ENCODE measurements at regions not wholly inside any gene's neighbourhood (a gene's known extent, or its start where the extent isn't known, plus 50 kb on each side); places are given as distances from the start of the nearest gene placed in this dataset.

DNA sequence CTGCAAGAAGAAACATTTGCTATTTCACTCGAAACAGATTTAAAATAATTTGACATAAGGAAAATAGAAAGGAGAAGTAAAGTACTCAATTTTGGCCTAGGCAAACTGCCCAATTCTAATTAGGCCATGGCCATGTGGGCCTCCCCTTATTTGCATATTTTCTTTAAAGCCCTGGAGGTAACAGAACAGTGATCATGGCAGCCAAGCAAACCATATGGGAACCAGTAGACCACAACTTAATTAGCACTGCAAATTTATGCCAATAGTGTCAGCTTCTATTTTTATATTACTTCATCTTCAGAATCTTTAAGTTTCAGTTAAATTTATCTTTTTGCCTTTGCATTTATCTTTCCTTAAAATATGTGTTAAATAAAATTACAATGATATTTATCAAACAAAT is 63.3 kb upstream of the THSD7A start:
- Histone ChIP-seq H4K20me1 (ENCODE audit: insufficient read depth) (no peaks in the 10 kb centered on the region), H2AFZ (no peak overlapping the region), H3K4me1 (replicated peaks; ENCODE audit: insufficient read depth) (no peaks in the 10 kb centered on the region), H3F3A (ENCODE audit: insufficient read depth, low read depth) (no peaks in the 10 kb centered on the region), H3K79me2 (ENCODE audit: low read depth) (no peaks in the 10 kb centered on the region), H3K4me2 (no peak overlapping the region), H3K9me2 (ENCODE audit: insufficient read depth) (no peaks in the 10 kb centered on the region; the same call in 1 of the 2 replicates), H3K9me3 (ENCODE audit: insufficient read depth, low read depth) (no peaks in the 10 kb centered on the region), H3K27me3 (ENCODE audit: insufficient read depth, low read depth) (no peaks in the 10 kb centered on the region), H3K27ac (no peak overlapping the region), H3K36me3 (ENCODE audit: low read depth) (no peaks in the 10 kb centered on the region), H3K4me3 (no peak overlapping the region)
- intact Hi-C loops (cut with micrococcal nuclease; ENCODE audit: unreplicated experiment) = no loop called here
- CTCF ChIA-PET = no interaction called here
- POLR2A ChIA-PET (ENCODE audit: unreplicated experiment) = no interaction called here
- no TSS peak for BruUV-seq (replicated peaks)
- no peak for DNase-seq
- TF ChIP-seq, protein P1, sequence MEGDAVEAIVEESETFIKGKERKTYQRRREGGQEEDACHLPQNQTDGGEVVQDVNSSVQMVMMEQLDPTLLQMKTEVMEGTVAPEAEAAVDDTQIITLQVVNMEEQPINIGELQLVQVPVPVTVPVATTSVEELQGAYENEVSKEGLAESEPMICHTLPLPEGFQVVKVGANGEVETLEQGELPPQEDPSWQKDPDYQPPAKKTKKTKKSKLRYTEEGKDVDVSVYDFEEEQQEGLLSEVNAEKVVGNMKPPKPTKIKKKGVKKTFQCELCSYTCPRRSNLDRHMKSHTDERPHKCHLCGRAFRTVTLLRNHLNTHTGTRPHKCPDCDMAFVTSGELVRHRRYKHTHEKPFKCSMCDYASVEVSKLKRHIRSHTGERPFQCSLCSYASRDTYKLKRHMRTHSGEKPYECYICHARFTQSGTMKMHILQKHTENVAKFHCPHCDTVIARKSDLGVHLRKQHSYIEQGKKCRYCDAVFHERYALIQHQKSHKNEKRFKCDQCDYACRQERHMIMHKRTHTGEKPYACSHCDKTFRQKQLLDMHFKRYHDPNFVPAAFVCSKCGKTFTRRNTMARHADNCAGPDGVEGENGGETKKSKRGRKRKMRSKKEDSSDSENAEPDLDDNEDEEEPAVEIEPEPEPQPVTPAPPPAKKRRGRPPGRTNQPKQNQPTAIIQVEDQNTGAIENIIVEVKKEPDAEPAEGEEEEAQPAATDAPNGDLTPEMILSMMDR (conservative IDR thresholded peaks at IDR 0.05) = no peak
- TF ChIP-seq EZH2 (IDR thresholded peaks at IDR 0.05; ENCODE audit: low read depth) = no peak

- Histone ChIP-seq H3K4me3 (no peak overlapping the region), H4K20me1 (ENCODE audit: insufficient read depth) (no peaks in the 10 kb centered on the region), H3K27me3 (ENCODE audit: insufficient read depth, low read depth) (no peaks in the 10 kb centered on the region), H3K79me2 (ENCODE audit: low read depth) (no peaks in the 10 kb centered on the region), H3F3A (ENCODE audit: insufficient read depth, low read depth) (no peaks in the 10 kb centered on the region), H3K36me3 (ENCODE audit: low read depth) (no peaks in the 10 kb centered on the region), H3K9me2 (ENCODE audit: insufficient read depth) (no peaks in the 10 kb centered on the region), H2AFZ (no peak overlapping the region), H3K9me3 (ENCODE audit: insufficient read depth, low read depth) (no peaks in the 10 kb centered on the region), H3K4me2 (no peak overlapping the region), H3K4me1 (replicated peaks; ENCODE audit: insufficient read depth) (no peaks in the 10 kb centered on the region), H3K27ac (no peak overlapping the region)
- intact Hi-C loops (cut with micrococcal nuclease; ENCODE audit: unreplicated experiment) = no loop called here
- POLR2A ChIA-PET (ENCODE audit: unreplicated experiment) = interaction anchor here (0.6 kb wide), 1 partner anchor 734 kb away, joined by 4 read pairs; no protein-coding TSS in a partner anchor
- TF ChIP-seq, protein P1 (conservative IDR thresholded peaks at IDR 0.05) = no peak
- TF ChIP-seq EZH2 (IDR thresholded peaks at IDR 0.05; ENCODE audit: low read depth) = no peak
- no TSS peak for BruUV-seq (replicated peaks)
- no peak for DNase-seq
- CTCF ChIA-PET = no interaction called here
Measured at GRCh38 chr7:11896663-11897062, 64.7 kb upstream of the THSD7A start.

GRCh38 chr7:11899247-11899646 is 67.2 kb upstream of the THSD7A start:
- ChIA-PET CTCF (no interaction called here), POLR2A (ENCODE audit: unreplicated experiment) (no interaction called here)
- Histone ChIP-seq H3K4me2 (no peak overlapping the region), H3K27me3 (ENCODE audit: insufficient read depth, low read depth) (no peaks in the 10 kb centered on the region), H3K9me3 (ENCODE audit: insufficient read depth, low read depth) (no peaks in the 10 kb centered on the region), H3K4me3 (no peak overlapping the region), H3K79me2 (ENCODE audit: low read depth) (no peaks in the 10 kb centered on the region), H3K4me1 (replicated peaks; ENCODE audit: insufficient read depth) (no peaks in the 10 kb centered on the region), H3F3A (ENCODE audit: insufficient read depth, low read depth) (no peaks in the 10 kb centered on the region), H3K27ac (no peak overlapping the region), H3K36me3 (ENCODE audit: low read depth) (no peaks in the 10 kb centered on the region), H2AFZ (no peak overlapping the region), H4K20me1 (ENCODE audit: insufficient read depth) (no peaks in the 10 kb centered on the region), H3K9me2 (ENCODE audit: insufficient read depth) (no peaks in the 10 kb centered on the region)
- TF ChIP-seq, protein P1 (conservative IDR thresholded peaks at IDR 0.05) = no peak
- TF ChIP-seq EZH2 (IDR thresholded peaks at IDR 0.05; ENCODE audit: low read depth) = no peak
- no peak for DNase-seq
- intact Hi-C loops (cut with micrococcal nuclease; ENCODE audit: unreplicated experiment) = no loop called here
- no TSS peak for BruUV-seq (replicated peaks)

Data from PC-9 (cell line).